HEK293 (cell line): ENCODE measurements at regions not wholly inside any gene's neighbourhood (a gene's known extent, or its start where the extent isn't known, plus 50 kb on each side); places are given as distances from the start of the nearest gene placed in this dataset.

Source experiments
- CTCF ChIA-PET: fragments of 350-600 bp; formaldehyde crosslinking; extraction: SDS; loops from one replicate; lab custom pipeline; 2021; ENCODE audit warnings: antibody characterized with exemption; lab: Yijun Ruan, JAX
- POLR2A ChIA-PET: fragments of 300-600 bp; formaldehyde crosslinking; extraction: SDS; loops from one replicate; lab custom pipeline; 2020; ENCODE audit warnings: antibody characterized with exemption, inconsistent platforms; lab: Yijun Ruan, JAX
- H3K27ac ChIP-seq: fragments of 200-500 bp; sonication (Bioruptor generic); 2 replicates; pipeline ENCODE4 v1.5.1; 2014; ENCODE audit warnings: low read depth, low read length, control low read depth, inconsistent platforms; ENCODE audit errors: extremely low read depth
- H3K36me3 ChIP-seq, 2 experiments: fragments of 200-500 bp in 1 of 2; sonication (Bioruptor generic) in 1 of 2; 1 replicate in 1 of 2; 2 replicates in 1 of 2; pipeline ENCODE4 v1.5.1; 2014 to 2017; ENCODE audit warnings: inconsistent platforms in 2 of 2, low read length in 2 of 2; ENCODE audit not compliant: control insufficient read depth in 2 of 2, insufficient read depth in 1 of 2
- H3K4me1 ChIP-seq: fragments of 200-500 bp; sonication (Bioruptor generic); 2 replicates; pipeline ENCODE4 v1.5.1; 2014; ENCODE audit warnings: mild to moderate bottlenecking, low read length, inconsistent platforms; ENCODE audit not compliant: control insufficient read depth, insufficient read depth
- H3K4me3 ChIP-seq: 2 replicates; pipeline ENCODE4 v1.5.1; 2011; ENCODE audit warnings: low read depth, mild to moderate bottlenecking, control low read depth, low read length, moderate library complexity
- H3K9me3 ChIP-seq: fragments of 200-500 bp; sonication (Bioruptor generic); 2 replicates; pipeline ENCODE4 v1.5.1; 2014; ENCODE audit warnings: low read depth, low read length, inconsistent platforms; ENCODE audit not compliant: control insufficient read depth, insufficient read depth
- BCL11B ChIP-seq: fragments of 450-650 bp; formaldehyde crosslinking; IDR thresholded peaks from 2 replicates; pipeline ENCODE4 v1.5.1; 2016; ENCODE audit warnings: low read depth, missing biosample characterization, missing genetic modification characterization
- KLF17 ChIP-seq: fragments of 450-650 bp; formaldehyde crosslinking; IDR thresholded peaks from 2 replicates; pipeline ENCODE4 v1.5.1; 2016; ENCODE audit warnings: missing biosample characterization, missing genetic modification characterization
- PRDM2 ChIP-seq: fragments of 450-650 bp; formaldehyde crosslinking; IDR thresholded peaks from 2 replicates; pipeline ENCODE4 v1.5.1; 2016; ENCODE audit warnings: missing biosample characterization, missing genetic modification characterization, borderline replicate concordance
- SCRT2 ChIP-seq: fragments of 450-650 bp; formaldehyde crosslinking; IDR thresholded peaks from 2 replicates; pipeline ENCODE4 v1.5.1; 2016; ENCODE audit warnings: missing biosample characterization, missing genetic modification characterization
- ZEB2 ChIP-seq: fragments of 450-650 bp; formaldehyde crosslinking; IDR thresholded peaks from 2 replicates; pipeline ENCODE4 v1.5.1; 2016; ENCODE audit warnings: missing biosample characterization, missing genetic modification characterization
- ZNF175 ChIP-seq: fragments of 450-650 bp; formaldehyde crosslinking; IDR thresholded peaks from 2 replicates; pipeline ENCODE4 v1.5.1; 2016; ENCODE audit warnings: missing biosample characterization, missing genetic modification characterization
- ZNF239 ChIP-seq: fragments of 450-650 bp; formaldehyde crosslinking; IDR thresholded peaks from 2 replicates; pipeline ENCODE4 v1.5.1; 2016; ENCODE audit warnings: missing biosample characterization, missing genetic modification characterization
- ZNF266 ChIP-seq: fragments of 450-650 bp; formaldehyde crosslinking; IDR thresholded peaks from 2 replicates; pipeline ENCODE4 v1.5.1; 2016; ENCODE audit warnings: missing biosample characterization, missing genetic modification characterization, low read depth
- ZNF596 ChIP-seq: fragments of 450-650 bp; IDR thresholded peaks from 2 replicates; pipeline ENCODE4 v1.5.0; 2018; ENCODE audit warnings: missing biosample characterization, mild to moderate bottlenecking, missing genetic modification characterization, moderate library complexity
- ZNF621 ChIP-seq: fragments of 450-650 bp; formaldehyde crosslinking; IDR thresholded peaks from 2 replicates; pipeline ENCODE4 v1.5.1; 2017; ENCODE audit warnings: missing biosample characterization, missing genetic modification characterization
- ZNF677 ChIP-seq: fragments of 450-650 bp; IDR thresholded peaks from 2 replicates; pipeline ENCODE4 v1.5.0; 2018; ENCODE audit warnings: missing biosample characterization, mild to moderate bottlenecking, missing genetic modification characterization, moderate library complexity
- ZSCAN4 ChIP-seq: fragments of 450-650 bp; formaldehyde crosslinking; IDR thresholded peaks from 2 replicates; pipeline ENCODE4 v1.5.1; 2017; ENCODE audit warnings: missing biosample characterization, missing genetic modification characterization

GRCh38 chr2:242032780-242033656, 163.5 kb downstream of the RTP5 start:
- Histone ChIP-seq H3K27ac (no peak overlapping the region), H3K4me3 (no peak overlapping the region), H3K9me3 (no peaks in the 10 kb centered on the region), H3K36me3 (no peaks in the 10 kb centered on the region), H3K4me1 (no peaks in the 10 kb centered on the region; the same call in 1 of the 2 replicates)
- TF ChIP-seq ZNF677 (tag by site-specific recombination), result no peak
- TF ChIP-seq ZEB2 (tag by site-specific recombination), result no peak
- CTCF ChIA-PET, result no interaction called here
- POLR2A ChIA-PET, result no interaction called here

- no peaks in the 10 kb centered on the region for H3K9me3 ChIP-seq
- no peak for TF ChIP-seq BCL11B (tag by site-specific recombination)
- TF ChIP-seq ZNF596, result 0 out of 2 replicates have a peak, but pooled peaks have one; percentile 20
- POLR2A ChIA-PET, result no interaction called here
Observed at GRCh38 chr2:242034138-242034537, 164.6 kb downstream of the RTP5 start.

GRCh38 chr2:242034996-242035814, 165.7 kb downstream of the RTP5 start:
- Histone ChIP-seq H3K4me3 (no peak overlapping the region), H3K9me3 (no peaks in the 10 kb centered on the region), H3K4me1 (no peaks in the 10 kb centered on the region; the same call in 1 of the 2 replicates), H3K36me3 (no peaks in the 10 kb centered on the region), H3K27ac (no peak overlapping the region)
- CTCF ChIA-PET, result no interaction called here
- POLR2A ChIA-PET, result no interaction called here
- TF ChIP-seq SCRT2 (tag by site-specific recombination), result no peak
- no peak for TF ChIP-seq ZNF239 (tag by site-specific recombination)
- TF ChIP-seq ZNF621 (tag by site-specific recombination), result no peak
- TF ChIP-seq KLF17 (tag by site-specific recombination), result no peak
- TF ChIP-seq ZNF175 (tag by site-specific recombination), result no peak
- TF ChIP-seq PRDM2 (tag by site-specific recombination), result no peak
- TF ChIP-seq ZSCAN4, result no peak
- TF ChIP-seq ZNF266 (tag by site-specific recombination), result no peak

More at GRCh38 chr2:242034138-242034537, 164.6 kb downstream of the RTP5 start:
- Histone ChIP-seq H3K4me1 (no peaks in the 10 kb centered on the region; the same call in 1 of the 2 replicates), H3K4me3 (no peak overlapping the region), H3K36me3 (no peaks in the 10 kb centered on the region), H3K27ac (no peak overlapping the region)
- CTCF ChIA-PET, result no interaction called here
